ENCODE measurements at regions not wholly inside any gene's neighbourhood (a gene's known extent, or its start where the extent isn't known, plus 50 kb on each side); places are given as distances from the start of the nearest gene placed in this dataset.

DNA sequence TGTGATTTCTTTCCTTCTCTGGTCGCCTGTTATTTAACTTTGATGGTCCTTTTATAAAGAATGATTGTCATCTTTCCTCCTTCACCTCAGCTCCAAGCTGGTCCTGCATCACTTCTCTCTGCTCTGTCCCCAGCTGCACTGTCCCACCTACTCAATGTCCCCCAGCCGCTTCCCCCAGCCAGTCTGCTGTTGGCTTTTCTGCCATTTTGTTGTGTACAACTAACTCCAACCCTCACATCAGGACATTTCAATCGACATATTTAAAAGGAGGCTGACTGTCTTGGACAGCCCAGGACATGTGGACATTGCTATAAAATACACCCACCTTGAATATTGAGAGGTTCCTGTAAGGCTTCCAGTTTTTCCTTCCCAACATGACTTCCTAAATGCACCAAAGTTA, 193.8 kb upstream of the RGMA start:
- intact Hi-C loops (cut with DNase I; ENCODE audit: low total_unique reads), result no loop called here
- H3K4me3 ChIP-seq, result no peak overlapping the region
- no peaks in the 10 kb centered on the region for H3K9me3 ChIP-seq
- DNase-seq, result no peak
- no peak overlapping the region for H3K27ac ChIP-seq
- TF ChIP-seq POLR2A (IDR thresholded peaks at IDR 0.05), result no peak
- TF ChIP-seq, protein P1, sequence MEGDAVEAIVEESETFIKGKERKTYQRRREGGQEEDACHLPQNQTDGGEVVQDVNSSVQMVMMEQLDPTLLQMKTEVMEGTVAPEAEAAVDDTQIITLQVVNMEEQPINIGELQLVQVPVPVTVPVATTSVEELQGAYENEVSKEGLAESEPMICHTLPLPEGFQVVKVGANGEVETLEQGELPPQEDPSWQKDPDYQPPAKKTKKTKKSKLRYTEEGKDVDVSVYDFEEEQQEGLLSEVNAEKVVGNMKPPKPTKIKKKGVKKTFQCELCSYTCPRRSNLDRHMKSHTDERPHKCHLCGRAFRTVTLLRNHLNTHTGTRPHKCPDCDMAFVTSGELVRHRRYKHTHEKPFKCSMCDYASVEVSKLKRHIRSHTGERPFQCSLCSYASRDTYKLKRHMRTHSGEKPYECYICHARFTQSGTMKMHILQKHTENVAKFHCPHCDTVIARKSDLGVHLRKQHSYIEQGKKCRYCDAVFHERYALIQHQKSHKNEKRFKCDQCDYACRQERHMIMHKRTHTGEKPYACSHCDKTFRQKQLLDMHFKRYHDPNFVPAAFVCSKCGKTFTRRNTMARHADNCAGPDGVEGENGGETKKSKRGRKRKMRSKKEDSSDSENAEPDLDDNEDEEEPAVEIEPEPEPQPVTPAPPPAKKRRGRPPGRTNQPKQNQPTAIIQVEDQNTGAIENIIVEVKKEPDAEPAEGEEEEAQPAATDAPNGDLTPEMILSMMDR (IDR thresholded peaks at IDR 0.05), result no peak
- no peaks in the 10 kb centered on the region for H3K4me1 ChIP-seq
- no peaks in the 10 kb centered on the region for H3K36me3 ChIP-seq
- no peaks in the 10 kb centered on the region for H3K27me3 ChIP-seq

DNA sequence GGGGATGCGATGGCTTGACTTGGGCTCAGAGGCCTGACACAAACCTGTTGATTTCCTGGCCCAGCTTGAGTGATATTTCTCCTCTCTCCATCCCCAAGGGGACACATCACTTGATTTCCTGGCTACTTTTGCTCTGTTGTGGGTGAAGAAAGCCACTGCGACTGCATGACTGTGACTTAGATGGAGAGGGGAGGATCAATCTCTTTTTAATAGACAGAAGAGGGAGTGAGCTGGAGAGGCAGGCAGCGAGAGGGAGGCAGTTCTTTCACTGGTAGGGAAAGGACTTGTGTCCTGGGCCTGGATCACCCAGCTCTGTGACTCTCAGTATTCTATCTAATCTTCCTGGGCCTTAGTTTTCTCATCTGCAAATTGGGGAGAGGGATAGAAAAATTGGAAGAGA, 189.8 kb upstream of the RGMA start:
- intact Hi-C loops (cut with DNase I; ENCODE audit: low total_unique reads), result no loop called here
- no peaks in the 10 kb centered on the region for H3K4me1 ChIP-seq
- TF ChIP-seq POLR2A (IDR thresholded peaks at IDR 0.05), result no peak
- TF ChIP-seq, protein P1 (IDR thresholded peaks at IDR 0.05), result no peak
- H3K27ac ChIP-seq, result no peak overlapping the region
- no peaks in the 10 kb centered on the region for H3K27me3 ChIP-seq
- H3K4me3 ChIP-seq, result no peak overlapping the region
- no peaks in the 10 kb centered on the region for H3K9me3 ChIP-seq
- DNase-seq, result no peak
- H3K36me3 ChIP-seq, result no peaks in the 10 kb centered on the region

DNA sequence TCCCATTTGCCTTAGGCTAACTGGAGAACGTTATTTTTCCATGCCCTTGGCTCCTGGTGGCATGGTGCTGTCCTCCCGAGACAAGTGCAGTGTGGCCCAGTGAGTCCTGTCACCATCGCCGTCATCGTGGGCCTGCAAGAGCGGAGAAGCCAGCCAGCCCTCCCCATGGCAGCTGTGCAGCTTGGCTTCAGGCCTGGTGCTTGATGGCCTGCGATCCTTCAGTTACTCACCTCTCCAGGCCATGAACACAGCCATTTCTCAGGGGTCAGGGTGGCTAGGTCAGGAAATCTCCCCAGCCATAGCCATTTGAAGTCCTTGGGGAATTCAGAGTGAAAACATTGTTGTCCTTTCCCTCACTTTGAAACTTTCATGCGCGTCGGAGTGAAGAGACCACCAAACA, 189.0 kb upstream of the RGMA start:
- H3K4me3 ChIP-seq, result no peak overlapping the region
- no peak for DNase-seq
- no peaks in the 10 kb centered on the region for H3K4me1 ChIP-seq
- TF ChIP-seq, protein P1 (IDR thresholded peaks at IDR 0.05), result no peak
- TF ChIP-seq POLR2A (IDR thresholded peaks at IDR 0.05), result no peak
- H3K27me3 ChIP-seq, result no peaks in the 10 kb centered on the region
- H3K27ac ChIP-seq, result no peak overlapping the region
- H3K36me3 ChIP-seq, result no peaks in the 10 kb centered on the region
- no peaks in the 10 kb centered on the region for H3K9me3 ChIP-seq
- intact Hi-C loops (cut with DNase I; ENCODE audit: low total_unique reads), result no loop called here

DNA sequence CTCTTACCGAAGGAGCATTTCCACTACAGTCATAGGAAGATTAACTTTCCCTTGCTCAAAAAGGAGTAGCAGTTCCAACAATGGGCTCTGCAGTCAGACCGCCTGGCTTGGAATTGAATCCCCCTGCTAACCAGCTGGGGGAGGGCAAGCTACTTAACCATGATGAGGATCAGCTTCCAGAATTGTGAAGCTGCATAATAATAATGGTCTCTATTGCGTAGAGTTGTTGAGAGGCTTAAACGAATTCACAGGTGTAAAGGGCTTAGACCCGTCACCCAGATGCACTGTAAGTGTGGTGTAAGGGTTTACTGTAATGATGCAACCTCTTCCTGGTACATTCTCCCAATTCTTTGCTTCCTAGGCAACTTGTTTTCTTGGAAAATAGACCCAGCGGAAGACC, 185.2 kb upstream of the RGMA start:
- Histone ChIP-seq H3K4me1 (no peaks in the 10 kb centered on the region), H3K4me3 (no peak overlapping the region), H3K9me3 (no peaks in the 10 kb centered on the region), H3K27me3 (no peaks in the 10 kb centered on the region), H3K27ac (no peak overlapping the region), H3K36me3 (no peaks in the 10 kb centered on the region)
- no peak for TF ChIP-seq POLR2A (IDR thresholded peaks at IDR 0.05)
- TF ChIP-seq, protein P1 (IDR thresholded peaks at IDR 0.05), result no peak
- intact Hi-C loops (cut with DNase I; ENCODE audit: low total_unique reads), result no loop called here
- no peak for DNase-seq

DNA sequence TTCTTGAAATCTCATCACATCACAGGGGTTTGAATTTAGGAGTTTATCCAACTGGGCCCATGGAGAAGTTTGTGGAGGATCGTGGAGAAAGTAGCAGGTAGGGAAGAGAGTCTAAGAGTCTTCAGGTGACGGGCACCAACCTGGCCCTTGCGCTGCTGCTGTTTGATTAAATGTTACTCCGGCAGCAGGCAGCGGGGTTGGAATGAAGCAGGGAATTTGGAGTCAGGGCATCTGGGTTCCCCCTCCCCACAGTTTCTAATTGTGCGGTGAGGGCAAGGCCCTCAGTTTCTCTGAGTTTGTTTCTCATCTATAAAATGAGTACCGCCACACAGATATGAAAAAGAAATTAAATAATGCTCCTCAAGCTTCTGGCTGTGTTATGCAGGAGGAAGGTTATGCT, 182.9 kb upstream of the RGMA start:
- no peak overlapping the region for H3K27ac ChIP-seq
- no peaks in the 10 kb centered on the region for H3K4me1 ChIP-seq
- intact Hi-C loops (cut with DNase I; ENCODE audit: low total_unique reads), result no loop called here
- H3K9me3 ChIP-seq, result no peaks in the 10 kb centered on the region
- no peaks in the 10 kb centered on the region for H3K36me3 ChIP-seq
- H3K27me3 ChIP-seq, result no peaks in the 10 kb centered on the region
- DNase-seq, result no peak
- TF ChIP-seq, protein P1 (IDR thresholded peaks at IDR 0.05), result no peak
- no peak for TF ChIP-seq POLR2A (IDR thresholded peaks at IDR 0.05)
- no peak overlapping the region for H3K4me3 ChIP-seq

Data from uterus (tissue), 3 donors.